NT2/D1 (cell line): ENCODE measurements at regions not wholly inside any gene's neighbourhood (a gene's known extent, or its start where the extent isn't known, plus 50 kb on each side); places are given as distances from the start of the nearest gene placed in this dataset.

Experiments used
- DNase-seq: peaks from one replicate; pipeline ENCODE4 v3.0.0-alpha.2; 2011; ENCODE audit warnings: low read depth, low spot score
- H3K27me3 ChIP-seq: 2 replicates; pipeline ENCODE4 v1.6.0; 2011; ENCODE audit warnings: mild to moderate bottlenecking; ENCODE audit not compliant: insufficient read length, insufficient read depth
- H3K36me3 ChIP-seq: 2 replicates; pipeline ENCODE4 v1.6.1; 2011; ENCODE audit warnings: mild to moderate bottlenecking, low read length, mixed read lengths; ENCODE audit not compliant: insufficient read depth, insufficient read length
- H3K4me1 ChIP-seq: 2 replicates; pipeline ENCODE4 v1.5.1; 2011; ENCODE audit not compliant: insufficient read depth, insufficient read length
- H3K4me3 ChIP-seq: 2 replicates; pipeline ENCODE4 v1.5.1; 2011; ENCODE audit warnings: low read depth; ENCODE audit not compliant: insufficient read length
- H3K9ac ChIP-seq: 2 replicates; pipeline ENCODE4 v1.6.0; 2011; ENCODE audit warnings: low read depth; ENCODE audit not compliant: insufficient read length
- H3K9me3 ChIP-seq: 2 replicates; pipeline ENCODE4 v1.5.1; 2011; ENCODE audit warnings: mild to moderate bottlenecking, low read length; ENCODE audit not compliant: insufficient read depth
- SUZ12 ChIP-seq: IDR thresholded peaks from 2 replicates; pipeline ENCODE4 v1.6.1; 2011; ENCODE audit not compliant: insufficient read length, insufficient read depth; ENCODE audit errors: extremely low read depth
- YY1 ChIP-seq: IDR thresholded peaks from 2 replicates; pipeline ENCODE4 v1.6.1; 2011; ENCODE audit not compliant: insufficient read length, insufficient read depth
- ZNF274 ChIP-seq: IDR thresholded peaks from 2 replicates; pipeline ENCODE4 v1.6.1; 2011; ENCODE audit warnings: mild to moderate bottlenecking, low read depth, low read length

DNA sequence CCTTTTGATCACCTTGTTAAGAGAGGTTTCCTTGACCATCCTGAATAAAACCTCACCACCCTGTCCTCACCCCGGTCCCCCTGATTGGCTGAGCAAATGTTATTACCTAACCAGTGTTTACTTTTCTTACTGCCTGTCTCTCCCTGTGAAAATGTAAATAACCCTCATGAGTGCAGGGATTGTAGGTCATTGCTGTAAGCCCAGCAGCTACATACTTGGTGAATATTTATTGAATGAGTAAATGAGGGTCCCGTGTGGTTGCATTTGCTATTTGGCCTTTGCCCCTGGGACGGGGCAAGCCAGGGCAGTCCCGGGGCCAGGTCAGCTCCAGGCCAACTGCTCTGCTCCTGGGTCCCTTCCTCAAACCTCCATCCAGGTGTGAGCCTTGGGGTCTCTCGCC is 55.5 kb upstream of the CLCN4 start:
- Histone ChIP-seq H3K36me3 (peaks cover 73% of the 10 kb centered on the region), H3K27me3 (no peaks in the 10 kb centered on the region), H3K9me3 (no peaks in the 10 kb centered on the region), H3K4me1 (no peaks in the 10 kb centered on the region), H3K9ac (no peak overlapping the region), H3K4me3 (no peak overlapping the region)
- DNase-seq: no peak
- TF ChIP-seq SUZ12: no peak
- TF ChIP-seq YY1: no peak
- no peak for TF ChIP-seq ZNF274

DNA sequence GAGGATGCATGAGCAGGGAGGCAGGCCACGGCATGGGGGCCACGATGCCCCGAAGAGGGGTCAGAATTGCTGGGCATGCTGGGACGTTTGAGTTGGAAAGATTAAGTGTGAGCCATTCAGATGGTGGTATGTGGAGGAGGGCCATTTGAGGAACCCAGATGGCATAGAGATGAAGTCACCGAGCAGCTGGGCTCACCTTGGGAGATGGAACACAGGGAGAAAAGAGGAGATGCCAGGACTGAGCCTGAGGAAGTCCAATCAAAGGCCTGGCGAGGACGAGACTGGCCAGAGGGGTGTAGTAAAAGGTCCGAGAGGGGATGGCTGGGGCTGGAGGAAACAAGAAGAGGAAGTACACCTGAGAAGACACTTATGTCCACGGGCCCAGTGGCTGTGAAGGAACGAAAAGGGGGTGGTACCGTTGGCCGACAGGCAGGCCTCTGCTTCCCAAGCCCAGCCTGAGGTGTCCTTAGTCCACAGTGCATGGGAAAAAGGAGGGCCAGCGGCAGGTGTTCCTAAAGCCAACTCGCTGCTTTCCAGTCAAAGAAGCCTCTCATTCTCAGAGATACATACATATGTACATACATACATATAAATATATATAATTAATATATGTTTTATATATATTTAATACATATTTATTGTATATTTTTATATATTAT is 54.6 kb upstream of the CLCN4 start:
- no peaks in the 10 kb centered on the region for H3K4me1 ChIP-seq
- TF ChIP-seq SUZ12 (no peak), YY1 (no peak), ZNF274 (no peak)
- DNase-seq: no peak

DNA sequence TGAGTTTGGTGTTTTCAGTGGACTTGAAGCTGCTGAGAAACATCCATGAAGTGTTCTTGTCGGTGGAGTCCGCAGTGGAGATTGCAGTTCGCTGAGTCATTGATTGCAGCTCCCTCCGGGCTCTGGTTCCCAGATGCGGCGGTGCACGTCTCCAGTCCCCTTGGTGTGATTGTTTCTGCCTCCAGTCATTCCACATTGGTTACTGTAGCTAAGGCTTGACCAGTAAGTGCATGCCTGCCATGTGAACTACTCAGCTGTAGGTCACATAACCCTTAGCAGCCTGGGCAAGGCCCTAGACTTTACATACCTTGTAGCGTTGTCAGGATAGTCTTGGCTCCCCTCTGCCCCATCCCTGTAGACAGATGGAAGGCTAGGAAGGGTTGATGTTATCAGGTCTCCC is 53.8 kb upstream of the CLCN4 start:
- Histone ChIP-seq H3K9me3 (no peaks in the 10 kb centered on the region), H3K9ac (no peak overlapping the region), H3K4me1 (no peaks in the 10 kb centered on the region), H3K36me3 (peaks cover 69% of the 10 kb centered on the region), H3K27me3 (no peaks in the 10 kb centered on the region), H3K4me3 (no peak overlapping the region)
- no peak for DNase-seq
- TF ChIP-seq SUZ12 (no peak), YY1 (no peak), ZNF274 (no peak)

More for the DNA sequence above, 54.6 kb upstream of the CLCN4 start:
- Histone ChIP-seq H3K27me3 (no peaks in the 10 kb centered on the region), H3K9ac (no peak overlapping the region), H3K4me3 (no peak overlapping the region), H3K36me3 (peaks cover 72% of the 10 kb centered on the region), H3K9me3 (no peaks in the 10 kb centered on the region)

DNA sequence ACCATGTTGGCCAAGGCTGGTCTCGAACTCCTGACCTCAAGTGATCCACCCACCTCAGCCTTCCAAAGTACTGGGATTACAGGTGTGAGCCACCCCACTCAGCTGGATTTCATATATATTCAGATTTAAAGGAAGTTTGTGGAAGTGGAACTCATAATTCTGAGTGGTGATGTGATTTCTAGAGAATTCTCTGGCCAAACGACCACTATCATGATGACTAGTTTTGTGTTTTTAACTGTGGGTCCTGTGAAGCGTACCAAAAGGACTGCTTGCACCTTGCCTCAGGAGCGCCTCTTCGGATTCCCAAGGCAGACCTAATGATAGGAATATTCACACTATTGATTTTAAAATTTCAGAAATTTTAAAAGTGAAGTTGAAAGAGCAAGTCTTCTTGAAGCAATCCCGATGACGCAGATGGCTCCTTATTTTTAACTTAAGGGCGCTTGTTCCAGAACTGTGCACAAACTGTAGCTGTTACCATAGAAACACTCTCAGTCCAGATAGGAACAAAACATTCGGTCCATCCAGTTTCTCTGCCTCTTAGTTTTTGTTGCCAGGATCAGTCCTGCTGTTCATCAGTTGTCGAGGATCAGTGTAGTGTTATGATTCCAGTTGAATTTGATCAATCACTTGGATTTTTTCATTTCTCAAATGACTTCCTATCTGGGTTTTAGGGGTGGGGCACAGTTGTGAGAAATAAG is 51.7 kb upstream of the CLCN4 start:
- Histone ChIP-seq H3K9me3 (no peaks in the 10 kb centered on the region), H3K27me3 (no peaks in the 10 kb centered on the region), H3K36me3 (peaks cover 68% of the 10 kb centered on the region), H3K4me1 (no peaks in the 10 kb centered on the region), H3K4me3 (no peak overlapping the region), H3K9ac (no peak overlapping the region)
- TF ChIP-seq SUZ12: no peak
- TF ChIP-seq ZNF274: no peak
- no peak for TF ChIP-seq YY1
- no peak for DNase-seq

DNA sequence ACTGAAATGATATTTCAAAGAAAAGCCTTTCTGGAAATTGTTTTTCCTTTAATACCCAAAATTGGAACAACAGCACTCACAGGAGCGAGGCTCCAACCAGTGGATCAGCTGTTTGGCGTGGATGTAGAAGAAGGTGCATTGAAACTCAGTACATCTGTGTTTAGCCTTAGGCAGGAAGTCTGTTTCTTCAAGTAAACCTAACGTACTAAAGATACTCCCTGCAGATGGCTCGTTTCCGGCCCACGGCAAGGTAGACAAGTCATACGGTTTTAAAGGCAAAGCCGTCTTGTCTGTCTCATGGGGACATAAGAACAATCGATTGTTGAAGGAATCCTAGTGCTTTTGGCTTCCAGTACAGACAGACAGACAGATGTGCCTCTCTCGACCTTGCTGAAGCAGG is 50.0 kb upstream of the CLCN4 start:
- DNase-seq: no peak
- TF ChIP-seq SUZ12 (no peak), ZNF274 (no peak), YY1 (no peak)
- H3K9me3 ChIP-seq: peaks cover 8% of the 10 kb centered on the region; the same call in 1 of the 2 replicates
- H3K4me1 ChIP-seq: no peaks in the 10 kb centered on the region
- no peak overlapping the region for H3K9ac ChIP-seq
- H3K27me3 ChIP-seq: no peaks in the 10 kb centered on the region
- H3K36me3 ChIP-seq: peaks cover 68% of the 10 kb centered on the region
- no peak overlapping the region for H3K4me3 ChIP-seq
